PC-9 (cell line): ENCODE measurements at regions not wholly inside any gene's neighbourhood (a gene's known extent, or its start where the extent isn't known, plus 50 kb on each side); places are given as distances from the start of the nearest gene placed in this dataset.

Experiments
- BruUV-seq: library from RNA; stranded (reverse); fragments of 400-500 nt; replicated peaks from 2 replicates; lab custom pipeline; 2021; lab: Mats Ljungman, UMichigan
- CTCF ChIA-PET: fragments of 300-600 bp; sonication (Branson Sonifier 250); formaldehyde crosslinking; loops from one replicate; lab custom pipeline; 2022; ENCODE audit warnings: antibody characterized with exemption; lab: Charles Lee
- POLR2A ChIA-PET: fragments of 300-600 bp; sonication (Branson Sonifier 250); formaldehyde crosslinking; loops from one replicate; lab custom pipeline; 2022; ENCODE audit warnings: antibody characterized with exemption; ENCODE audit not compliant: unreplicated experiment; lab: Charles Lee
- DNase-seq, 2 experiments: peaks; one replicate each; pipeline versions ENCODE4 v3.0.0 to v3.0.0-alpha.2; 2015 to 2022; ENCODE audit warnings: mixed read lengths in 1 of 2
- H2AFZ ChIP-seq: fragments of 200-600 bp; sonication (generic); 2 replicates; pipeline ENCODE4 v1.8.1; 2017; ENCODE audit warnings: antibody characterized with exemption
- H3F3A ChIP-seq: fragments of 200-600 bp; sonication (generic); 2 replicates; pipeline ENCODE4 v1.8.1; 2017; ENCODE audit warnings: antibody characterized with exemption, mild to moderate bottlenecking, low read depth; ENCODE audit not compliant: insufficient read depth
- H3K27ac ChIP-seq: fragments of 200-600 bp; sonication (generic); 2 replicates; pipeline ENCODE4 v1.6.1; 2016; ENCODE audit warnings: mixed run types
- H3K27me3 ChIP-seq: fragments of 200-600 bp; sonication (generic); 2 replicates; pipeline ENCODE4 v1.6.1; 2016; ENCODE audit warnings: low read depth, mixed run types; ENCODE audit not compliant: insufficient read depth
- H3K36me3 ChIP-seq: fragments of 200-600 bp; sonication (generic); 2 replicates; pipeline ENCODE4 v1.6.1; 2016; ENCODE audit warnings: low read depth, mixed run types
- H3K4me1 ChIP-seq: fragments of 200-600 bp; sonication (generic); replicated peaks from 2 replicates; pipeline ENCODE4 v1.6.1; 2016; ENCODE audit warnings: mixed run types; ENCODE audit not compliant: insufficient read depth
- H3K4me2 ChIP-seq: fragments of 200-600 bp; sonication (generic); 2 replicates; pipeline ENCODE4 v1.6.1; 2017; ENCODE audit warnings: mixed run types
- H3K4me3 ChIP-seq: fragments of 200-600 bp; sonication (generic); 2 replicates; pipeline ENCODE4 v1.6.1; 2016; ENCODE audit warnings: mixed run types
- H3K79me2 ChIP-seq: fragments of 200-600 bp; sonication (generic); 2 replicates; pipeline ENCODE4 v1.6.1; 2017; ENCODE audit warnings: low read depth, mixed run types
- H3K9me2 ChIP-seq: fragments of 200-600 bp; sonication (generic); 2 replicates; pipeline ENCODE4 v1.8.1; 2017; ENCODE audit warnings: mild to moderate bottlenecking; ENCODE audit not compliant: insufficient read depth
- H3K9me3 ChIP-seq: fragments of 200-600 bp; sonication (generic); 2 replicates; pipeline ENCODE4 v1.8.1; 2016; ENCODE audit warnings: low read depth; ENCODE audit not compliant: insufficient read depth
- H4K20me1 ChIP-seq: fragments of 200-600 bp; sonication (generic); 2 replicates; pipeline ENCODE4 v1.8.1; 2017; ENCODE audit not compliant: insufficient read depth
- EZH2 ChIP-seq: fragments of 200-600 bp; sonication (generic); IDR thresholded peaks from 2 replicates; pipeline ENCODE4 v1.8.0; 2017; ENCODE audit warnings: antibody characterized with exemption, low read depth
- intact Hi-C: fragments of 100-400 bp; cut with micrococcal nuclease; formaldehyde crosslinking; loops from one replicate; pipeline ENCODE4 v1.10.0; 2022; ENCODE audit not compliant: unreplicated experiment
- TF ChIP-seq, protein P1 (sequence below): fragments of 200-600 bp; sonication (generic); conservative IDR thresholded peaks from 2 replicates; pipeline ENCODE4 v1.6.1; 2017; ENCODE audit warnings: mixed run types, antibody characterized with exemption, mild to moderate bottlenecking, moderate library complexity

- Histone ChIP-seq H3K27me3 (no peaks in the 10 kb centered on the region), H3K27ac (no peak overlapping the region), H3K79me2 (no peaks in the 10 kb centered on the region), H4K20me1 (no peaks in the 10 kb centered on the region), H3F3A (no peaks in the 10 kb centered on the region), H3K4me2 (no peak overlapping the region), H3K36me3 (no peaks in the 10 kb centered on the region), H3K9me3 (no peaks in the 10 kb centered on the region), H3K4me3 (no peak overlapping the region), H2AFZ (no peak overlapping the region), H3K9me2 (no peaks in the 10 kb centered on the region), H3K4me1 (no peaks in the 10 kb centered on the region; the same call in 1 of the 2 replicates)
- intact Hi-C loops, result no loop called here
- ChIA-PET POLR2A (no interaction called here), CTCF (no interaction called here)
- no TSS peak for BruUV-seq
- no peak for DNase-seq
- TF ChIP-seq EZH2, result no peak
- TF ChIP-seq, protein P1, sequence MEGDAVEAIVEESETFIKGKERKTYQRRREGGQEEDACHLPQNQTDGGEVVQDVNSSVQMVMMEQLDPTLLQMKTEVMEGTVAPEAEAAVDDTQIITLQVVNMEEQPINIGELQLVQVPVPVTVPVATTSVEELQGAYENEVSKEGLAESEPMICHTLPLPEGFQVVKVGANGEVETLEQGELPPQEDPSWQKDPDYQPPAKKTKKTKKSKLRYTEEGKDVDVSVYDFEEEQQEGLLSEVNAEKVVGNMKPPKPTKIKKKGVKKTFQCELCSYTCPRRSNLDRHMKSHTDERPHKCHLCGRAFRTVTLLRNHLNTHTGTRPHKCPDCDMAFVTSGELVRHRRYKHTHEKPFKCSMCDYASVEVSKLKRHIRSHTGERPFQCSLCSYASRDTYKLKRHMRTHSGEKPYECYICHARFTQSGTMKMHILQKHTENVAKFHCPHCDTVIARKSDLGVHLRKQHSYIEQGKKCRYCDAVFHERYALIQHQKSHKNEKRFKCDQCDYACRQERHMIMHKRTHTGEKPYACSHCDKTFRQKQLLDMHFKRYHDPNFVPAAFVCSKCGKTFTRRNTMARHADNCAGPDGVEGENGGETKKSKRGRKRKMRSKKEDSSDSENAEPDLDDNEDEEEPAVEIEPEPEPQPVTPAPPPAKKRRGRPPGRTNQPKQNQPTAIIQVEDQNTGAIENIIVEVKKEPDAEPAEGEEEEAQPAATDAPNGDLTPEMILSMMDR, result no peak
Observed at GRCh38 chr6:3533981-3534380, 77.1 kb upstream of the SLC22A23 start.

DNA sequence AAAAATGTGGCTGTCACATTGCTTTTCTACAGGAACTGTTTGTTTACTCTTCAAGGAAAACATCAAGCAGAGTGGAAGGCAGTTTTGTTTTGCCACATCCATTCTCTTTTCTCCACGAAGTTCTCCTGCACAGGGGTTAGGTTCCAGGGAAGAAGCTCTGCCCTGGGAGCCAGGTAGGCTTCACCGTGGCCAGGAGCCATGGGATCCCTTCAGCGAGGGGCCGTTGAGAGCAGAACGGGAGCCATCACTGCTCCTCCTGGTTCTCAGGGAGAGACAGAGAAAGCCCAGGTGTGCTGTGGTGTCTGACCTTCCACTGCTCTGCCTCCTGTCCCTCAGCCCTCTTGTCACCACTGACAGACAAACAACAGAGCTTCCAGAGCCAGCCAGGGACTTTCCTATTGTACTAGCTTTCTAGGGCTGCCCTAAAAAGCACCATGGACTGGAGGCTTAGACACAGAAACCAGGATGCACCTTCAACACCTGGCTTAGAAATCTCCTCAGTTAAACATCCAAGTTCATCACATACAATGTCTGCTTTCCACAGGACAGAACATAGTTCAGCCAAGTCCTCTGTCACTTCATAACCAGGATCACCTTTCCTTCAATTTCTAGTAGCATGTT lies 75.6 kb upstream of the SLC22A23 start:
- no TSS peak for BruUV-seq
- POLR2A ChIA-PET, result no interaction called here
- intact Hi-C loops, result no loop called here

GRCh38 chr6:3531481-3531880 lies 74.6 kb upstream of the SLC22A23 start:
- no peaks in the 10 kb centered on the region for H4K20me1 ChIP-seq
- POLR2A ChIA-PET, result no interaction called here
- DNase-seq, result no peak
- H3K27me3 ChIP-seq, result no peaks in the 10 kb centered on the region
- no peak overlapping the region for H3K4me3 ChIP-seq
- intact Hi-C loops, result no loop called here
- H3K4me1 ChIP-seq, result peaks cover 13% of the 10 kb centered on the region; the same call in 1 of the 2 replicates
- CTCF ChIA-PET, result no interaction called here
- BruUV-seq, result no TSS peak
- H3K79me2 ChIP-seq, result no peaks in the 10 kb centered on the region
- TF ChIP-seq EZH2, result no peak
- TF ChIP-seq, protein P1, result no peak
- H3K9me3 ChIP-seq, result no peaks in the 10 kb centered on the region
- H3K4me2 ChIP-seq, result no peak overlapping the region
- H3K27ac ChIP-seq, result no peak overlapping the region
- H3K9me2 ChIP-seq, result no peaks in the 10 kb centered on the region
- no peaks in the 10 kb centered on the region for H3F3A ChIP-seq
- no peak overlapping the region for H2AFZ ChIP-seq
- no peaks in the 10 kb centered on the region for H3K36me3 ChIP-seq

More for the DNA sequence above, 75.6 kb upstream of the SLC22A23 start:
- CTCF ChIA-PET, result no interaction called here
- Histone ChIP-seq H3K4me3 (no peak overlapping the region), H3K4me1 (peaks cover 3% of the 10 kb centered on the region; the same call in 1 of the 2 replicates), H3K79me2 (no peaks in the 10 kb centered on the region), H3K9me3 (no peaks in the 10 kb centered on the region), H4K20me1 (no peaks in the 10 kb centered on the region), H3K36me3 (no peaks in the 10 kb centered on the region), H3K27me3 (no peaks in the 10 kb centered on the region), H3F3A (no peaks in the 10 kb centered on the region), H3K27ac (no peak overlapping the region), H3K4me2 (no peak overlapping the region), H2AFZ (no peak overlapping the region), H3K9me2 (no peaks in the 10 kb centered on the region)
- no peak for DNase-seq
- TF ChIP-seq, protein P1, result no peak
- TF ChIP-seq EZH2, result no peak
